Ectodermal cell (in vitro differentiated cells): ENCODE measurements at regions not wholly inside any gene's neighbourhood (a gene's known extent, or its start where the extent isn't known, plus 50 kb on each side); places are given as distances from the start of the nearest gene placed in this dataset.

ENCODE experiments used
- H3K27ac ChIP-seq: 2 replicates; pipeline ENCODE4 v1.7.0; 2013; ENCODE audit warnings: mild to moderate bottlenecking, low read depth, low read length; ENCODE audit not compliant: insufficient read depth, poor library complexity, severe bottlenecking
- H3K27me3 ChIP-seq: 2 replicates; pipeline ENCODE4 v1.7.0; 2013; ENCODE audit warnings: mild to moderate bottlenecking, low read length; ENCODE audit not compliant: insufficient read depth, control insufficient read depth, poor library complexity, severe bottlenecking
- H3K36me3 ChIP-seq: one replicate; pipeline ENCODE4 v1.7.0; 2013; ENCODE audit warnings: low read length; ENCODE audit not compliant: control insufficient read depth, insufficient read depth
- H3K4me1 ChIP-seq: one replicate; pipeline ENCODE4 v1.7.0; 2013; ENCODE audit warnings: low read length; ENCODE audit not compliant: control insufficient read depth, insufficient read depth
- H3K4me3 ChIP-seq: 2 replicates; pipeline ENCODE4 v1.7.0; 2013; ENCODE audit warnings: low read depth, low read length, control low read depth; ENCODE audit not compliant: insufficient read depth
- H3K9me3 ChIP-seq: 2 replicates; pipeline ENCODE4 v1.7.0; 2013; ENCODE audit warnings: mild to moderate bottlenecking, low read length, moderate library complexity; ENCODE audit not compliant: control insufficient read depth
- WGBS, 2 experiments: methylation state at CpG; one replicate each; pipeline ENCODE4 v1.1.7; 2013; ENCODE audit warnings: missing lambda C conversion rate in 2 of 2; 5-methylcytosine and 5-hydroxymethylcytosine counted together

GRCh38 chr6:139438775-139439174 is 64.3 kb upstream of the CITED2 start:
- Histone ChIP-seq H3K9me3 (no peaks in the 10 kb centered on the region), H3K27me3 (no peaks in the 10 kb centered on the region), H3K4me3 (no peak overlapping the region), H3K4me1 (no peaks in the 10 kb centered on the region), H3K36me3 (no peaks in the 10 kb centered on the region), H3K27ac (no peak overlapping the region)
- 96 to 97% methylated on average over 4 to 5 of the region's 5 CpGs for WGBS, 2 experiments

GRCh38 chr6:139436957-139437348 is 62.5 kb upstream of the CITED2 start:
- 89 to 95% methylated on average over 3 of the region's 3 CpGs for WGBS, 2 experiments
- no peaks in the 10 kb centered on the region for H3K36me3 ChIP-seq
- H3K9me3 ChIP-seq, result no peaks in the 10 kb centered on the region
- H3K27me3 ChIP-seq, result no peaks in the 10 kb centered on the region
- H3K27ac ChIP-seq, result no peak overlapping the region
- no peaks in the 10 kb centered on the region for H3K4me1 ChIP-seq
- no peak overlapping the region for H3K4me3 ChIP-seq

DNA sequence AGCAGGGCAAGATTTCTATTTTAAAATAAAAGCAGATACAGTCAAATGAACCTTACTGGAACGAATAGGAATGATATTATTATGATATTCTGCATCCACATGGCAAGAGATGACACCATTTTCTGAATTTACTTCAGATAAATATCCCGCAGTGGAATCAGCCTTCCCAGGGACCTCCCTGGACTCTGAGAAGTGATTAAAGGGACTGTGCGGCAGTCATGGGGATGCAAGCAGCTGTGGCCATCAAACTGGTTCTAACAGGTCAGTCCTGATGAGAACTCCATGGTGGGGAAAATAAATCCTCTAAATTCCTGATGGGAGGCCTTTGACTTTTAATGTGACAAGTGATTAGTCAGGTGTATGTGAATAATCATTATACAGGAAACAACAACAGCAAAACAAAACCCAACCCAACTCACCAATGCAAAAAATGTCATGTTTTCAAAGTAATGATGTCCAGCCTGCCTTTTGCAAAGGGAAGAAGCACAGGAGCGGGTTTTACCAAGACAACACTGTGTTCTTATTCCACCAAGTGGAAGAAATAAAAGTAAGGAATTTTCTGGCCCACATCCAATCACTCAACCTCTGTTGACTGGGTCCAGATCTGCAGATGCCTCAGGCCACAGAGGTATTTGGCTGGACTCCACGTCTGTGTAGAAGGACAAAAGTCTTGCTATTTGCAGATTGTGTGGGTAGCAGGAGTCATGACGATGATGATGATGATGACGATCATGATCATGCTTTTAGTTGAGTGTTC is 61.9 kb upstream of the CITED2 start:
- Histone ChIP-seq H3K36me3 (no peaks in the 10 kb centered on the region), H3K27me3 (no peaks in the 10 kb centered on the region), H3K4me1 (no peaks in the 10 kb centered on the region), H3K4me3 (no peak overlapping the region), H3K27ac (no peak overlapping the region), H3K9me3 (no peaks in the 10 kb centered on the region)
- 94 to 95% methylated on average over 6 to 7 of the region's 7 CpGs for WGBS, 2 experiments

GRCh38 chr6:139433631-139434419 is 59.4 kb upstream of the CITED2 start:
- Histone ChIP-seq H3K4me3 (no peak overlapping the region), H3K36me3 (no peaks in the 10 kb centered on the region), H3K27me3 (no peaks in the 10 kb centered on the region), H3K4me1 (peaks cover 6% of the 10 kb centered on the region), H3K9me3 (no peaks in the 10 kb centered on the region), H3K27ac (no peak overlapping the region)
- WGBS, 2 experiments, result 83 to 94% methylated on average over 1 of the region's 2 CpGs

DNA sequence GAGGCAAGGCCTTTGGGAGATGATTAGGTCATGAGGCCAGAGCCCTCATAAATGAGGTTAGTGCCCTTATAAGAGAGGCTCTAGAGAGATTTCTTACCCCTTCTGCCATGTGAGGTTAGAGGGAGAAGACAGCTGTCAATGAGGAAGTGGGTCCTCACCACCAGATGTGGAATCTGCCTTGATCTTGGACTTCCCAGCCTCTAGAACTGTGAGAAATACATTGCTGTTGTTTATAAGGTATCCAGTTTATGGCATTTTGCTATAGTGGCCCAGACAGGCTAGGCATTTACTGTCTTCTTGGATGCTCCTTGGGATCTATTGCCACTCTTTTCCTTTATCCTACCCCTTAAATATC is 57.1 kb upstream of the CITED2 start:
- H3K4me3 ChIP-seq, result no peak overlapping the region
- no peaks in the 10 kb centered on the region for H3K27me3 ChIP-seq
- H3K36me3 ChIP-seq, result no peaks in the 10 kb centered on the region
- no peaks in the 10 kb centered on the region for H3K9me3 ChIP-seq
- H3K4me1 ChIP-seq, result peaks cover 6% of the 10 kb centered on the region
- no peak overlapping the region for H3K27ac ChIP-seq

- no peak overlapping the region for H3K27ac ChIP-seq
- H3K27me3 ChIP-seq, result no peaks in the 10 kb centered on the region
- no peaks in the 10 kb centered on the region for H3K36me3 ChIP-seq
- 93 to 94% methylated on average over 4 of the region's 4 CpGs for WGBS, 2 experiments
- H3K4me1 ChIP-seq, result peaks cover 6% of the 10 kb centered on the region
- H3K4me3 ChIP-seq, result no peak overlapping the region
- no peaks in the 10 kb centered on the region for H3K9me3 ChIP-seq
Measured at GRCh38 chr6:139430899-139431601, 56.6 kb upstream of the CITED2 start.

- Histone ChIP-seq H3K36me3 (no peaks in the 10 kb centered on the region), H3K27ac (peak overlapping the region; percentile 30), H3K27me3 (no peaks in the 10 kb centered on the region), H3K4me1 (peaks cover 6% of the 10 kb centered on the region), H3K9me3 (no peaks in the 10 kb centered on the region), H3K4me3 (no peak overlapping the region)
- 74 to 77% methylated on average over 7 of the region's 7 CpGs for WGBS, 2 experiments
Measured at GRCh38 chr6:139429580-139430145, 55.2 kb upstream of the CITED2 start.

DNA sequence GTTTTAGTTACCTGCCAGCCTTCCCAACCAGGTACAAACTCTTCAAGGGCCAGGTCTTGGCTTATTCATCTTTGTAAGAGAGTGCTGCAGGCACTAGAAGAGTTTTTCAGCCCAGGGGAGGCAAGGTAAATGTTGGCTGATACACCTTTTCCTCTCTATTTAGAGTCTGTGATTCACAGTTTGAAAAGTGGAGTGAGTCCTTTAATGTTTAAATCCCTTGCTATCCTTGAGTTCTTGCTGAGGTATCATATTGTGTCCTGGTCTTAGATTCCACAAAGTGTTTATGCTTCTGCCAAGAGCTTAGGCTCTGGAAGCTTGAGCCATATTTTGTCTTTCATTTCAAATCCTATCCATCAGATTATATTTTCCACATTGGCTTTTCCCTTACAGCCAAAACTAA is 52.8 kb upstream of the CITED2 start:
- Histone ChIP-seq H3K4me3 (no peak overlapping the region), H3K4me1 (peaks cover 6% of the 10 kb centered on the region), H3K36me3 (no peaks in the 10 kb centered on the region), H3K9me3 (no peaks in the 10 kb centered on the region), H3K27me3 (no peaks in the 10 kb centered on the region), H3K27ac (no peak overlapping the region)

DNA sequence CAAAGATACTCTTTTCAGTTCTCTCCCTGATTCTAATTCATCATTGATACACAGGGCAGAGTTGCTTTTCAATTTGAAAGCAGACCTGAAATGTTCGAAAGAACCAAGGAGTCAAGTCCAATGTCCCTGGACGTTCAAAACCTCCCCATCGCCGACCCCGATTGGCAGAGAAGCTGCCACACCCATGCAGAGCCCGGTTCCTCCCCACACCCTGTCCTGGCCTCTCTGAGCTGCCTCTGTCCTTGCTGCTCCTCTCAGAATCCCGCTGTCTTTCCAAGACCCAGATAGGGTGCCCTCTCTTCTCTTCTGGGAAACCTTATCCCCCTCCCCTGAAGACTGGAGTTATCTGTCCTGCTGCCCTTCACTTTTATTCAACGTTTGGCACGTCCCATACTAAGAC is 52.3 kb upstream of the CITED2 start:
- WGBS, 2 experiments, result 94% methylated on average over 9 of the region's 9 CpGs
- Histone ChIP-seq H3K27me3 (no peaks in the 10 kb centered on the region), H3K27ac (no peak overlapping the region), H3K9me3 (no peaks in the 10 kb centered on the region), H3K4me1 (peaks cover 6% of the 10 kb centered on the region), H3K4me3 (no peak overlapping the region), H3K36me3 (no peaks in the 10 kb centered on the region)

DNA sequence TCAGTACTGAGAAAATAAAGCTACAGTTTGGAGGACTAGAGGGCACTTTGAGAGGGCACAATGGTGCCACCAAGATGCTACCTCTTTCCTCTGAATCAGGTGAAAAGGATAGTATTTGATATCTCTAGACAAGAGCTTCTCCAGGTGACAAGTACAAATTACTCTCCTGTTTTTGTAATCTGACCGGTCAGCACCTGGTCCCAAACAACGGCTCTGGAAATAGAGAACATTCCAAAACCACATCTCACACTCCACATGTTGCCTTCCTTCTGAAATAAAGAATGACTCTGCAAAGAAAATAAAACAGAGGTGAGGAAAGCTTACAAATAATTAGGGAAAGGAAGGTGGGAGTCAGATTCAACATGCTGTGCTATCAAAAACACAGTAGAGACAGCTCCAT is 51.3 kb upstream of the CITED2 start:
- no peaks in the 10 kb centered on the region for H3K36me3 ChIP-seq
- H3K27me3 ChIP-seq, result no peaks in the 10 kb centered on the region
- peaks cover 11% of the 10 kb centered on the region for H3K4me1 ChIP-seq
- WGBS, 2 experiments, result 83 to 95% methylated on average over 2 of the region's 2 CpGs
- no peaks in the 10 kb centered on the region for H3K9me3 ChIP-seq
- H3K4me3 ChIP-seq, result no peak overlapping the region
- H3K27ac ChIP-seq, result no peak overlapping the region
